ENCODE measurements at regions not wholly inside any gene's neighbourhood (a gene's known extent, or its start where the extent isn't known, plus 50 kb on each side); places are given as distances from the start of the nearest gene placed in this dataset.

- TF ChIP-seq CTCF (IDR thresholded peaks at IDR 0.05; ENCODE audit: low read depth, low read length, poor library complexity, severe bottlenecking) (no peak), EZH2phosphoT487 (IDR thresholded peaks at IDR 0.05; ENCODE audit: borderline replicate concordance, low read length) (no peak)
Measured at GRCh38 chr15:69956417-69956816, 141.3 kb downstream of the TLE3 start.

Measured in DOHH2 (cell line).